Right lobe of liver (tissue), 6 donors: ENCODE measurements at regions not wholly inside any gene's neighbourhood (a gene's known extent, or its start where the extent isn't known, plus 50 kb on each side); places are given as distances from the start of the nearest gene placed in this dataset.

Experiments used
- ATAC-seq, 4 donors: fragments of 200-7000 bp; cut with Tn5 transposase; one replicate each; pipeline ENCODE4 v1.9.1; 2020; ENCODE audit warnings: mild to moderate bottlenecking in 4 of 4, moderate library complexity in 4 of 4
- DNase-seq, 3 donors: peaks; one replicate each; pipeline ENCODE4 v3.0.0-alpha.2; 2020
- H3K27ac ChIP-seq, 3 donors: fragments of 200-600 bp; one replicate each; pipeline ENCODE4 v1.8.0; 2022
- H3K27me3 ChIP-seq, 2 donors: fragments of 200-600 bp; one replicate each; pipeline ENCODE4 v1.8.0; 2022
- H3K36me3 ChIP-seq, 4 donors: fragments of 200-600 bp; sonication (generic) in 1 of 4; one replicate each; pipeline versions ENCODE4 v1.5.1 to v1.8.0; 2017 to 2022; ENCODE audit warnings: control low read depth in 1 of 4
- H3K4me1 ChIP-seq, 4 donors: fragments of 200-600 bp; sonication (generic) in 1 of 4; one replicate each; pipeline versions ENCODE4 v1.5.1 to v1.8.0; 2017 to 2022; ENCODE audit warnings: control low read depth in 1 of 4
- H3K4me3 ChIP-seq, 3 donors: fragments of 200-600 bp; one replicate each; pipeline ENCODE4 v1.8.0; 2022
- H3K9me3 ChIP-seq, 4 donors: fragments of 200-600 bp; sonication (generic) in 1 of 4; one replicate each; pipeline versions ENCODE4 v1.5.1 to v1.8.0; 2017 to 2022; ENCODE audit warnings: control low read depth in 1 of 4
- CTCF ChIP-seq, 4 donors: fragments of 200-600 bp in 3 of 4; fragments of 450-650 bp in 1 of 4; IDR thresholded peaks; one replicate each; pipeline versions ENCODE4 v1.5.1 to v1.8.0; 2016 to 2022; ENCODE audit warnings: antibody characterized with exemption in 4 of 4, mild to moderate bottlenecking in 2 of 4
- POLR2A ChIP-seq: fragments of 450-650 bp; IDR thresholded peaks from one replicate; pipeline ENCODE4 v1.6.1; 2017; ENCODE audit warnings: antibody characterized with exemption, mild to moderate bottlenecking
- WGBS: methylation state at CpG from one replicate; pipeline ENCODE4 v1.1.6; 2018; ENCODE audit warnings: low coverage, low lambda C conversion rate; ENCODE audit not compliant: insufficient coverage; ENCODE audit errors: missing lambda C conversion rate; 5-methylcytosine and 5-hydroxymethylcytosine counted together
- intact Hi-C, 2 donors: fragments of 100-400 bp; cut with DNase I; formaldehyde crosslinking; loops; one replicate each; pipeline versions ENCODE4 v1.11.2 to v1.14.1; 2022
- donor health status: DM: no; HTN: yes; CAD: no.
- donor health status: DM: no; HTN: no; CAD: no.
- donor health status: DM: no; HTN: no; CAD: no.
- donor health status: DM: no; HTN: yes; CAD: no.
- donor health status: DM: no; HTN: yes; CAD: no.

GRCh38 chr10:65614956-65615565, 1310.8 kb upstream of the LRRTM3 start:
- H3K27me3 ChIP-seq, result no peaks in the 10 kb centered on the region
- WGBS, result 88% methylated on average over 2 of the region's 2 CpGs
- TF ChIP-seq CTCF (IDR thresholded peaks at IDR 0.05) (no peak), POLR2A (no peak)
- H3K27ac ChIP-seq, result no peak overlapping the region
- intact Hi-C loops, result no loop called here
- H3K36me3 ChIP-seq, result no peaks in the 10 kb centered on the region
- H3K4me1 ChIP-seq, result no peaks in the 10 kb centered on the region
- ATAC-seq (no peak), DNase-seq (no peak)
- no peak overlapping the region for H3K4me3 ChIP-seq
- H3K9me3 ChIP-seq, result no peaks in the 10 kb centered on the region

GRCh38 chr10:65618126-65618525, 1307.7 kb upstream of the LRRTM3 start:
- H3K27ac ChIP-seq, result no peak overlapping the region
- H3K4me3 ChIP-seq, result no peak overlapping the region
- H3K27me3 ChIP-seq, result no peaks in the 10 kb centered on the region
- DNase-seq (no peak), ATAC-seq (no peak)
- H3K36me3 ChIP-seq, result no peaks in the 10 kb centered on the region
- TF ChIP-seq POLR2A (no peak), CTCF (IDR thresholded peaks at IDR 0.05) (no peak)
- no peaks in the 10 kb centered on the region for H3K4me1 ChIP-seq
- intact Hi-C loops, result no loop called here
- H3K9me3 ChIP-seq, result no peaks in the 10 kb centered on the region
- 12% methylated on average over 1 of the region's 1 CpG for WGBS

GRCh38 chr10:65620404-65621048, 1305.3 kb upstream of the LRRTM3 start:
- 72% methylated on average over 5 of the region's 5 CpGs for WGBS
- no peak overlapping the region for H3K27ac ChIP-seq
- intact Hi-C loops, result no loop called here
- no peaks in the 10 kb centered on the region for H3K9me3 ChIP-seq
- H3K4me3 ChIP-seq, result no peak overlapping the region
- no peak for ATAC-seq
- no peaks in the 10 kb centered on the region for H3K4me1 ChIP-seq
- TF ChIP-seq CTCF (IDR thresholded peaks at IDR 0.05), result no peak
- TF ChIP-seq POLR2A, result no peak
- H3K27me3 ChIP-seq, result no peaks in the 10 kb centered on the region
- DNase-seq, result no peak
- H3K36me3 ChIP-seq, result no peaks in the 10 kb centered on the region

- H3K27ac ChIP-seq, result no peak overlapping the region
- no peak for DNase-seq
- H3K36me3 ChIP-seq, result no peaks in the 10 kb centered on the region
- no peak overlapping the region for H3K4me3 ChIP-seq
- ATAC-seq, result no peak
- TF ChIP-seq POLR2A (no peak), CTCF (IDR thresholded peaks at IDR 0.05) (no peak)
- no peaks in the 10 kb centered on the region for H3K9me3 ChIP-seq
- H3K4me1 ChIP-seq, result no peaks in the 10 kb centered on the region
- H3K27me3 ChIP-seq, result no peaks in the 10 kb centered on the region
- WGBS, result 67% methylated on average over 2 of the region's 2 CpGs
- intact Hi-C loops, result no loop called here
Observed at GRCh38 chr10:65622608-65623007, 1303.2 kb upstream of the LRRTM3 start.
